ENCODE measurements at regions not wholly inside any gene's neighbourhood (a gene's known extent, or its start where the extent isn't known, plus 50 kb on each side); places are given as distances from the start of the nearest gene placed in this dataset.

GRCh38 chr1:57550092-57550491 lies 126.2 kb upstream of the DAB1 start:
- TF ChIP-seq MAX (IDR thresholded peaks at IDR 0.05; ENCODE audit: low read depth, low read length): no peak
- no peak for TF ChIP-seq CTCF (IDR thresholded peaks at IDR 0.05 in 2 of 3, conservative IDR thresholded peaks at IDR 0.05 in 1 of 3; ENCODE audit: control insufficient read depth in 2 of 3, extremely low read depth in 1 of 3, insufficient read depth in 1 of 3, low read depth in 3 of 3, low read length in 3 of 3)
- no peak for TF ChIP-seq ZNF207 (IDR thresholded peaks at IDR 0.05; ENCODE audit: borderline replicate concordance)

Measured in GM12878 (cell line).